ENCODE measurements at regions not wholly inside any gene's neighbourhood (a gene's known extent, or its start where the extent isn't known, plus 50 kb on each side); places are given as distances from the start of the nearest gene placed in this dataset.

- POLR2A ChIA-PET = no interaction called here
- H3K9me3 ChIP-seq (ENCODE audit: control insufficient read depth, insufficient read depth, low read depth, low read length) = no peaks in the 10 kb centered on the region
- BruUV-seq (replicated peaks) = no TSS peak
- no peak overlapping the region for H3K27ac ChIP-seq (ENCODE audit: low read length)
- H3K36me3 ChIP-seq (ENCODE audit: control insufficient read depth, insufficient read depth, low read length) = no peaks in the 10 kb centered on the region
- ATAC-seq = no peak
- no peak overlapping the region for H3K4me3 ChIP-seq (ENCODE audit: low read depth in 2 of 2, low read length in 2 of 2)
- no peaks in the 10 kb centered on the region for H3K4me1 ChIP-seq (ENCODE audit: control insufficient read depth, insufficient read depth, low read length)
- no peaks in the 10 kb centered on the region for H3K27me3 ChIP-seq (ENCODE audit: control insufficient read depth, insufficient read depth, low read length)
- TF ChIP-seq, protein P1, sequence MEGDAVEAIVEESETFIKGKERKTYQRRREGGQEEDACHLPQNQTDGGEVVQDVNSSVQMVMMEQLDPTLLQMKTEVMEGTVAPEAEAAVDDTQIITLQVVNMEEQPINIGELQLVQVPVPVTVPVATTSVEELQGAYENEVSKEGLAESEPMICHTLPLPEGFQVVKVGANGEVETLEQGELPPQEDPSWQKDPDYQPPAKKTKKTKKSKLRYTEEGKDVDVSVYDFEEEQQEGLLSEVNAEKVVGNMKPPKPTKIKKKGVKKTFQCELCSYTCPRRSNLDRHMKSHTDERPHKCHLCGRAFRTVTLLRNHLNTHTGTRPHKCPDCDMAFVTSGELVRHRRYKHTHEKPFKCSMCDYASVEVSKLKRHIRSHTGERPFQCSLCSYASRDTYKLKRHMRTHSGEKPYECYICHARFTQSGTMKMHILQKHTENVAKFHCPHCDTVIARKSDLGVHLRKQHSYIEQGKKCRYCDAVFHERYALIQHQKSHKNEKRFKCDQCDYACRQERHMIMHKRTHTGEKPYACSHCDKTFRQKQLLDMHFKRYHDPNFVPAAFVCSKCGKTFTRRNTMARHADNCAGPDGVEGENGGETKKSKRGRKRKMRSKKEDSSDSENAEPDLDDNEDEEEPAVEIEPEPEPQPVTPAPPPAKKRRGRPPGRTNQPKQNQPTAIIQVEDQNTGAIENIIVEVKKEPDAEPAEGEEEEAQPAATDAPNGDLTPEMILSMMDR (IDR thresholded peaks at IDR 0.05) = no peak
- in situ Hi-C loops (cut with HindIII; ENCODE audit: low pct_unique_long_range_greater_than_20kb, low sequenced_read_pairs) = no loop called here
- intact Hi-C loops (cut with micrococcal nuclease; ENCODE audit: unreplicated experiment) = no loop called here
- DNase-seq (ENCODE audit: low read depth, low spot score) = no peak
- CTCF ChIA-PET = no interaction called here
These were observed 834.2 kb downstream of the STPG2 start for GRCh38 chr4:97309121-97309520.

- ATAC-seq (no peak), DNase-seq (ENCODE audit: low read depth, low spot score) (no peak)
- Histone ChIP-seq H3K27me3 (ENCODE audit: control insufficient read depth, insufficient read depth, low read length) (no peaks in the 10 kb centered on the region), H3K4me3 (ENCODE audit: low read depth in 2 of 2, low read length in 2 of 2) (no peak overlapping the region), H3K4me1 (ENCODE audit: control insufficient read depth, insufficient read depth, low read length) (no peaks in the 10 kb centered on the region), H3K36me3 (ENCODE audit: control insufficient read depth, insufficient read depth, low read length) (no peaks in the 10 kb centered on the region), H3K9me3 (ENCODE audit: control insufficient read depth, insufficient read depth, low read depth, low read length) (no peaks in the 10 kb centered on the region), H3K27ac (ENCODE audit: low read length) (no peak overlapping the region)
- no TSS peak for BruUV-seq (replicated peaks)
- POLR2A ChIA-PET = no interaction called here
- TF ChIP-seq TCF7L2 (IDR thresholded peaks at IDR 0.05; ENCODE audit: low read depth, low read length) (no peak), POLR2AphosphoS5 (IDR thresholded peaks at IDR 0.05; ENCODE audit: low read depth, low read length) (no peak), REST (IDR thresholded peaks at IDR 0.05; ENCODE audit: insufficient read depth in 1 of 2, low read depth in 2 of 2, low read length in 1 of 2) (no peak), SIN3A (IDR thresholded peaks at IDR 0.05; ENCODE audit: borderline replicate concordance, insufficient read depth, low read depth, low read length) (no peak)
- TF ChIP-seq, protein P1 (IDR thresholded peaks at IDR 0.05) = no peak
- in situ Hi-C loops (cut with HindIII; ENCODE audit: low pct_unique_long_range_greater_than_20kb, low sequenced_read_pairs) = no loop called here
- CTCF ChIA-PET = no interaction called here
- intact Hi-C loops (cut with micrococcal nuclease; ENCODE audit: unreplicated experiment) = no loop called here
These were observed 826.1 kb downstream of the STPG2 start for GRCh38 chr4:97317201-97317600.

DNA sequence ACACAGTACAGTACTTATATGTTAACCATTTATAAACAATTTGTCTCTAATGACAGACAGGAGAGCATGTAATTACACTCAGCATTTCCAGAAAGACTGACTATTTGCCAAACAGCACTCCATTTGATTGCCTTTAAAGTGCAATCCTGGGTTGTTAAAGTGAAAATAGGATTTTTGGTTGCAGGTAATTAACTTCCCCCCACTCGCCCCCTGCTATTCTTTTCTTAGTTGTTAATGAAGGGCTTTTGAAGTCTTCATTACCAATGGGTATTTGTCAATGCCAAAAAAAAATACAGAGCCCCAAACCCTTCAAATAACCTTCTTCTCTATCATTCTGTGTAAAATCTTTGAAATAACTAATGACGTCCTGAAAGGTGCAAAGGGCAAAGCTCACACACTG, 825.6 kb downstream of the STPG2 start:
- Histone ChIP-seq H3K4me3 (ENCODE audit: low read depth in 2 of 2, low read length in 2 of 2) (no peak overlapping the region), H3K36me3 (ENCODE audit: control insufficient read depth, insufficient read depth, low read length) (no peaks in the 10 kb centered on the region), H3K27ac (ENCODE audit: low read length) (no peak overlapping the region), H3K4me1 (ENCODE audit: control insufficient read depth, insufficient read depth, low read length) (no peaks in the 10 kb centered on the region), H3K27me3 (ENCODE audit: control insufficient read depth, insufficient read depth, low read length) (no peaks in the 10 kb centered on the region), H3K9me3 (ENCODE audit: control insufficient read depth, insufficient read depth, low read depth, low read length) (no peaks in the 10 kb centered on the region)
- CTCF ChIA-PET = no interaction called here
- intact Hi-C loops (cut with micrococcal nuclease; ENCODE audit: unreplicated experiment) (no loop called here), in situ Hi-C loops (cut with HindIII; ENCODE audit: low pct_unique_long_range_greater_than_20kb, low sequenced_read_pairs) (no loop called here)
- TF ChIP-seq, protein P1 (IDR thresholded peaks at IDR 0.05) = no peak
- TF ChIP-seq TCF7L2 (IDR thresholded peaks at IDR 0.05; ENCODE audit: low read depth, low read length) = no peak
- TF ChIP-seq POLR2AphosphoS5 (IDR thresholded peaks at IDR 0.05; ENCODE audit: low read depth, low read length) = no peak
- no peak for TF ChIP-seq REST (IDR thresholded peaks at IDR 0.05; ENCODE audit: insufficient read depth in 1 of 2, low read depth in 2 of 2, low read length in 1 of 2)
- no peak for TF ChIP-seq SIN3A (IDR thresholded peaks at IDR 0.05; ENCODE audit: borderline replicate concordance, insufficient read depth, low read depth, low read length)
- POLR2A ChIA-PET = no interaction called here
- no peak for DNase-seq (ENCODE audit: low read depth, low spot score)
- BruUV-seq (replicated peaks) = no TSS peak
- ATAC-seq = no peak

Measured in Panc1 (cell line).